HepG2 (cell line): ENCODE measurements at regions not wholly inside any gene's neighbourhood (a gene's known extent, or its start where the extent isn't known, plus 50 kb on each side); places are given as distances from the start of the nearest gene placed in this dataset.

Experiments
- ATAC-seq: fragments of 200-7000 bp; cut with Tn5 transposase; 3 replicates; pipeline ENCODE4 v1.9.1; 2020; ENCODE audit warnings: mild to moderate bottlenecking, moderate library complexity
- BruUV-seq: library from RNA; stranded (reverse); fragments of 400-500 nt; replicated peaks from 2 replicates; lab custom pipeline; 2021; lab: Mats Ljungman, UMichigan
- CTCF ChIA-PET: fragments of 300-600 bp; formaldehyde crosslinking; extraction: SDS; loops from one replicate; lab custom pipeline; 2021; ENCODE audit warnings: low total read pairs, inconsistent platforms, low intra/inter-chr PET ratio; lab: Yijun Ruan, JAX
- POLR2A ChIA-PET: fragments of 350-600 bp; sonication (Branson Sonifier 250); formaldehyde crosslinking; loops from one replicate; lab custom pipeline; 2020; ENCODE audit warnings: antibody characterized with exemption, inconsistent platforms; lab: Yijun Ruan, JAX
- DNase-seq: peaks from one replicate; pipeline ENCODE4 v3.0.0-alpha.2; 2015; ENCODE audit warnings: low spot score
- FAIRE-seq: peaks from 3 replicates; lab custom pipeline; 2011; peaks lifted over from hg19 to GRCh38; lab: Jason Lieb, UNC
- H2AFZ ChIP-seq: one replicate; pipeline ENCODE4 v1.6.1; 2011; ENCODE audit warnings: low read length, inconsistent platforms
- H3K27ac ChIP-seq: fragments of 300-600 bp; 3 replicates; pipeline ENCODE4 v1.8.0; 2011; ENCODE audit warnings: mixed run types, mild to moderate bottlenecking, mixed read lengths, low read length, inconsistent platforms; ENCODE audit not compliant: insufficient read depth; ENCODE audit errors: extremely low read length
- H3K27me3 ChIP-seq, 2 experiments: fragments of 200-600 bp in 1 of 2; 2 replicates in 1 of 2; 3 replicates in 1 of 2; pipeline versions ENCODE4 v1.6.0 to v1.8.0; 2011; ENCODE audit warnings: low read length in 2 of 2, mild to moderate bottlenecking in 2 of 2, moderate library complexity in 2 of 2, inconsistent platforms in 1 of 2; ENCODE audit not compliant: insufficient read depth in 2 of 2, control insufficient read depth in 1 of 2
- H3K36me3 ChIP-seq, 2 experiments: fragments of 200-600 bp in 1 of 2; replicated peaks in 1 of 2; 2 replicates in 1 of 2; 3 replicates in 1 of 2; pipeline versions ENCODE4 v1.5.1 to v1.8.0; 2011; ENCODE audit warnings: low read length in 2 of 2, inconsistent platforms in 1 of 2; ENCODE audit not compliant: insufficient read depth in 2 of 2, control insufficient read depth in 1 of 2
- H3K4me1 ChIP-seq: 2 replicates; pipeline ENCODE4 v1.5.1; 2012; ENCODE audit warnings: low read length, inconsistent platforms; ENCODE audit not compliant: insufficient read depth
- H3K4me2 ChIP-seq: 2 replicates; pipeline ENCODE4 v1.6.0; 2011; ENCODE audit warnings: low read depth, low read length, inconsistent platforms
- H3K4me3 ChIP-seq, 3 experiments: fragments of 200-600 bp in 1 of 3; sonication (generic), shearing (Covaris generic) in 1 of 3; replicated peaks in 1 of 3; 2 replicates each; pipeline ENCODE4 v1.5.1; 2011 to 2016; ENCODE audit warnings: low read length in 3 of 3, inconsistent platforms in 2 of 3, low read depth in 2 of 3, mild to moderate bottlenecking in 2 of 3, control low read depth in 1 of 3, mixed read lengths in 1 of 3; ENCODE audit not compliant: insufficient read depth in 1 of 3
- H3K79me2 ChIP-seq: one replicate; pipeline ENCODE4 v1.6.1; 2011; ENCODE audit warnings: low read length, inconsistent platforms; ENCODE audit not compliant: insufficient read depth
- H3K9ac ChIP-seq: 2 replicates; pipeline ENCODE4 v1.6.0; 2011; ENCODE audit warnings: mild to moderate bottlenecking, low read depth, low read length, inconsistent platforms; ENCODE audit not compliant: insufficient read depth
- H3K9me3 ChIP-seq: 2 replicates; pipeline ENCODE4 v1.5.1; 2012; ENCODE audit warnings: mild to moderate bottlenecking, low read length
- H4K20me1 ChIP-seq: 2 replicates; pipeline ENCODE4 v1.6.0; 2011; ENCODE audit warnings: inconsistent platforms, mild to moderate bottlenecking, low read length, moderate library complexity; ENCODE audit not compliant: insufficient read depth
- LBX2 ChIP-seq: sonication (generic); formaldehyde crosslinking; IDR thresholded peaks from 2 replicates; pipeline ENCODE4 v1.5.0; 2020; ENCODE audit warnings: missing genetic modification reagents, mild to moderate bottlenecking, borderline replicate concordance
- NFIB ChIP-seq: sonication (generic); formaldehyde crosslinking; IDR thresholded peaks from 2 replicates; pipeline ENCODE4 v1.9.0; 2021; ENCODE audit warnings: missing genetic modification reagents, mild to moderate bottlenecking, borderline replicate concordance
- ONECUT2 ChIP-seq: sonication (generic); formaldehyde crosslinking; IDR thresholded peaks from 2 replicates; pipeline ENCODE4 v1.4.0; 2020; ENCODE audit warnings: missing genetic modification reagents
- PRDM15 ChIP-seq: sonication (generic); formaldehyde crosslinking; IDR thresholded peaks from 2 replicates; pipeline ENCODE4 v1.4.0; 2020; ENCODE audit warnings: missing genetic modification reagents
- ZBTB21 ChIP-seq: sonication (generic); formaldehyde crosslinking; IDR thresholded peaks from 2 replicates; pipeline ENCODE4 v1.4.0; 2020; ENCODE audit warnings: missing genetic modification reagents
- ZNF136 ChIP-seq: sonication (generic); formaldehyde crosslinking; IDR thresholded peaks from 2 replicates; pipeline ENCODE4 v1.8.1; 2022; ENCODE audit warnings: low read depth, mild to moderate bottlenecking, moderate library complexity, missing genetic modification reagents
- ZNF749 ChIP-seq: sonication (generic); formaldehyde crosslinking; IDR thresholded peaks from 2 replicates; pipeline ENCODE4 v1.8.0; 2022; ENCODE audit warnings: mild to moderate bottlenecking, missing genetic modification reagents, moderate library complexity, borderline replicate concordance
- ZNF879 ChIP-seq: sonication (generic); formaldehyde crosslinking; IDR thresholded peaks from 2 replicates; pipeline ENCODE4 v1.8.1; 2023; ENCODE audit warnings: missing genetic modification reagents
- WGBS: methylation state at CpG from one replicate; pipeline ENCODE4 v1.1.6; 2017; ENCODE audit warnings: low lambda C conversion rate; 5-methylcytosine and 5-hydroxymethylcytosine counted together
- in situ Hi-C: cut with HindIII; loops from 2 replicates; pipeline ENCODE4 v1.10.0; 2017; ENCODE audit warnings: low pct_unique_long_range_greater_than_20kb; ENCODE audit not compliant: extremely low pct_ligation_motif_present
- intact Hi-C: fragments of 100-400 bp; cut with micrococcal nuclease; formaldehyde crosslinking; loops from one replicate; pipeline ENCODE4 v1.10.0; 2022; ENCODE audit not compliant: unreplicated experiment
- TF ChIP-seq, protein P1 (sequence below): sonication (generic); formaldehyde crosslinking; IDR thresholded peaks from one replicate; pipeline ENCODE4 v1.5.1; 2020; ENCODE audit warnings: mild to moderate bottlenecking, missing genetic modification reagents; ENCODE audit errors: not compliant biosample characterization
- TF ChIP-seq, protein P2 (sequence below): sonication (generic); formaldehyde crosslinking; IDR thresholded peaks from 2 replicates; pipeline ENCODE4 v1.5.1; 2020; ENCODE audit warnings: missing genetic modification reagents, mild to moderate bottlenecking, borderline replicate concordance

GRCh38 chr4:85368932-85369331 lies 106.0 kb upstream of the ARHGAP24 start:
- BruUV-seq, result no TSS peak
- ATAC-seq, result no peak
- TF ChIP-seq PRDM15 (CRISPR knock-in tag) (no peak), LBX2 (CRISPR knock-in tag) (no peak), NFIB (CRISPR knock-in tag) (no peak), ZBTB21 (no peak), ONECUT2 (CRISPR knock-in tag) (no peak), ZNF879 (CRISPR knock-in tag) (no peak), ZNF749 (no peak), ZNF136 (CRISPR knock-in tag) (no peak)
- TF ChIP-seq, protein P1, sequence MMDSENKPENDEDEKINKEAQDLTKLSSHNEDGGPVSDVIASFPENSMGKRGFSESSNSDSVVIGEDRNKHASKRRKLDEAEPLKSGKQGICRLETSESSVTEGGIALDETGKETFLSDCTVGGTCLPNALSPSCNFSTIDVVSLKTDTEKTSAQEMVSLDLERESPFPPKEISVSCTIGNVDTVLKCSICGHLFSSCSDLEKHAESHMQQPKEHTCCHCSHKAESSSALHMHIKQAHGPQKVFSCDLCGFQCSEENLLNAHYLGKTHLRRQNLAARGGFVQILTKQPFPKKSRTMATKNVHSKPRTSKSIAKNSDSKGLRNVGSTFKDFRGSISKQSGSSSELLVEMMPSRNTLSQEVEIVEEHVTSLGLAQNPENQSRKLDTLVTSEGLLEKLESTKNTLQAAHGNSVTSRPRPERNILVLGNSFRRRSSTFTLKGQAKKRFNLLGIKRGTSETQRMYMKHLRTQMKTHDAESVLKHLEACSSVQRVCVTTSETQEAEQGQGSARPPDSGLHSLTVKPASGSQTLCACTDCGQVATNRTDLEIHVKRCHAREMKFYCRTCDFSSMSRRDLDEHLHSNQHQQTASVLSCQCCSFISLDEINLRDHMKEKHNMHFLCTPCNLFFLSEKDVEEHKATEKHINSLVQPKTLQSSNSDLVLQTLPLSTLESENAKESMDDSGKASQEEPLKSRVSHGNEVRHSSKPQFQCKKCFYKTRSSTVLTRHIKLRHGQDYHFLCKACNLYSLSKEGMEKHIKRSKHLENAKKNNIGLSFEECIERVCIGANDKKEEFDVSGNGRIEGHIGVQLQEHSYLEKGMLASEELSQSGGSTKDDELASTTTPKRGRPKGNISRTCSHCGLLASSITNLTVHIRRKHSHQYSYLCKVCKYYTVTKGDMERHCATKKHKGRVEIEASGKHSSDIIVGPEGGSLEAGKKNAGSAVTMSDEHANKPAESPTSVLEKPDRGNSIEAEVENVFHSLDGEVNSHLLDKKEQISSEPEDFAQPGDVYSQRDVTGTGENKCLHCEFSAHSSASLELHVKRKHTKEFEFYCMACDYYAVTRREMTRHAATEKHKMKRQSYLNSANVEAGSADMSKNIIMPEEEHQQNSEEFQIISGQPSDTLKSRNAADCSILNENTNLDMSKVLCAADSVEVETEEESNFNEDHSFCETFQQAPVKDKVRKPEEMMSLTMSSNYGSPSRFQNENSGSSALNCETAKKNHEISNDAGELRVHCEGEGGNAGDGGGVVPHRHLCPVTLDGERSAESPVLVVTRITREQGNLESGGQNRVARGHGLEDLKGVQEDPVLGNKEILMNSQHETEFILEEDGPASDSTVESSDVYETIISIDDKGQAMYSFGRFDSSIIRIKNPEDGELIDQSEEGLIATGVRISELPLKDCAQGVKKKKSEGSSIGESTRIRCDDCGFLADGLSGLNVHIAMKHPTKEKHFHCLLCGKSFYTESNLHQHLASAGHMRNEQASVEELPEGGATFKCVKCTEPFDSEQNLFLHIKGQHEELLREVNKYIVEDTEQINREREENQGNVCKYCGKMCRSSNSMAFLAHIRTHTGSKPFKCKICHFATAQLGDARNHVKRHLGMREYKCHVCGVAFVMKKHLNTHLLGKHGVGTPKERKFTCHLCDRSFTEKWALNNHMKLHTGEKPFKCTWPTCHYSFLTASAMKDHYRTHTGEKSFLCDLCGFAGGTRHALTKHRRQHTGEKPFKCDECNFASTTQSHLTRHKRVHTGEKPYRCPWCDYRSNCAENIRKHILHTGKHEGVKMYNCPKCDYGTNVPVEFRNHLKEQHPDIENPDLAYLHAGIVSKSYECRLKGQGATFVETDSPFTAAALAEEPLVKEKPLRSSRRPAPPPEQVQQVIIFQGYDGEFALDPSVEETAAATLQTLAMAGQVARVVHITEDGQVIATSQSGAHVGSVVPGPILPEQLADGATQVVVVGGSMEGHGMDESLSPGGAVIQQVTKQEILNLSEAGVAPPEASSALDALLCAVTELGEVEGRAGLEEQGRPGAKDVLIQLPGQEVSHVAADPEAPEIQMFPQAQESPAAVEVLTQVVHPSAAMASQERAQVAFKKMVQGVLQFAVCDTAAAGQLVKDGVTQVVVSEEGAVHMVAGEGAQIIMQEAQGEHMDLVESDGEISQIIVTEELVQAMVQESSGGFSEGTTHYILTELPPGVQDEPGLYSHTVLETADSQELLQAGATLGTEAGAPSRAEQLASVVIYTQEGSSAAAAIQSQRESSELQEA (CRISPR knock-in tag), result no peak
- TF ChIP-seq, protein P2, sequence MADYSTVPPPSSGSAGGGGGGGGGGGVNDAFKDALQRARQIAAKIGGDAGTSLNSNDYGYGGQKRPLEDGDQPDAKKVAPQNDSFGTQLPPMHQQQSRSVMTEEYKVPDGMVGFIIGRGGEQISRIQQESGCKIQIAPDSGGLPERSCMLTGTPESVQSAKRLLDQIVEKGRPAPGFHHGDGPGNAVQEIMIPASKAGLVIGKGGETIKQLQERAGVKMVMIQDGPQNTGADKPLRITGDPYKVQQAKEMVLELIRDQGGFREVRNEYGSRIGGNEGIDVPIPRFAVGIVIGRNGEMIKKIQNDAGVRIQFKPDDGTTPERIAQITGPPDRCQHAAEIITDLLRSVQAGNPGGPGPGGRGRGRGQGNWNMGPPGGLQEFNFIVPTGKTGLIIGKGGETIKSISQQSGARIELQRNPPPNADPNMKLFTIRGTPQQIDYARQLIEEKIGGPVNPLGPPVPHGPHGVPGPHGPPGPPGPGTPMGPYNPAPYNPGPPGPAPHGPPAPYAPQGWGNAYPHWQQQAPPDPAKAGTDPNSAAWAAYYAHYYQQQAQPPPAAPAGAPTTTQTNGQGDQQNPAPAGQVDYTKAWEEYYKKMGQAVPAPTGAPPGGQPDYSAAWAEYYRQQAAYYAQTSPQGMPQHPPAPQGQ, result no peak

More at GRCh38 chr4:85368932-85369331, 106.0 kb upstream of the ARHGAP24 start:
- FAIRE-seq, result no peak
- no peak overlapping the region for H3K4me3 ChIP-seq
- in situ Hi-C loops (no loop called here), intact Hi-C loops (no loop called here)
- H3K9me3 ChIP-seq, result no peaks in the 10 kb centered on the region
- H3K4me1 ChIP-seq, result no peaks in the 10 kb centered on the region
- DNase-seq, result no peak
- no peak overlapping the region for H2AFZ ChIP-seq
- H3K27ac ChIP-seq, result no peak overlapping the region
- POLR2A ChIA-PET, result no interaction called here
- no peaks in the 10 kb centered on the region for H3K36me3 ChIP-seq
- H4K20me1 ChIP-seq, result no peaks in the 10 kb centered on the region
- no peaks in the 10 kb centered on the region for H3K27me3 ChIP-seq
- no peak overlapping the region for H3K9ac ChIP-seq
- H3K4me2 ChIP-seq, result no peak overlapping the region
- CTCF ChIA-PET, result no interaction called here
- WGBS, result 75% methylated on average over 1 of the region's 1 CpG
- H3K79me2 ChIP-seq, result no peaks in the 10 kb centered on the region
